Fibroblast of pulmonary artery (primary cell): ENCODE measurements at regions not wholly inside any gene's neighbourhood (a gene's known extent, or its start where the extent isn't known, plus 50 kb on each side); places are given as distances from the start of the nearest gene placed in this dataset.

Source experiments
- DNase-seq: peaks from one replicate; pipeline ENCODE4 v3.0.0-alpha.2; 2010; ENCODE audit warnings: low read depth
- H3K4me3 ChIP-seq: replicated peaks from 2 replicates; pipeline ENCODE4 v1.5.1; 2011; ENCODE audit warnings: low read depth, mild to moderate bottlenecking, control low read depth, low read length, moderate library complexity
- TF ChIP-seq, protein P1 (sequence below): IDR thresholded peaks from 2 replicates; pipeline ENCODE4 v1.5.1; 2011; ENCODE audit warnings: mild to moderate bottlenecking, control low read depth, low read length, inconsistent platforms; ENCODE audit errors: missing control alignments

DNA sequence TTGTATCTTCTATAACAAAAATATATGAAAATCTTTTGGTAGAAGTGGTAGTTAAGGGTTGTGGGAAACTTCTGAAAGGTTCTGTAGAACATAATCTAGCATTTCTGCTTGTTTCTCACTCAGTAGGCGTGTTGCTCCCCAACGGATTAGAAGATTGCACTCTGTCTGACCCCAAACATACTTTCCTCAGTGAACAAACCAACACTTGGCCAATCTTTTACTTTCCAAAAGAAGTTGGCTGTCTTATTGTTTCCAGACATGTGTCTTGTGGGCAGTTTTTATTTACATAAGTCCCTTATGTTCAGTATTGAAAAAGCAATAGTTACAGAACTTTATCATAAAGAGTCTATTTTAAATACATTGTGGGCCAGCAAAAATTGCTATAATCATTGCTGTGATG is 312.8 kb upstream of the EPHA5 start:
- peak; percentile 43 for DNase-seq
- H3K4me3 ChIP-seq = no peak overlapping the region
- TF ChIP-seq, protein P1, sequence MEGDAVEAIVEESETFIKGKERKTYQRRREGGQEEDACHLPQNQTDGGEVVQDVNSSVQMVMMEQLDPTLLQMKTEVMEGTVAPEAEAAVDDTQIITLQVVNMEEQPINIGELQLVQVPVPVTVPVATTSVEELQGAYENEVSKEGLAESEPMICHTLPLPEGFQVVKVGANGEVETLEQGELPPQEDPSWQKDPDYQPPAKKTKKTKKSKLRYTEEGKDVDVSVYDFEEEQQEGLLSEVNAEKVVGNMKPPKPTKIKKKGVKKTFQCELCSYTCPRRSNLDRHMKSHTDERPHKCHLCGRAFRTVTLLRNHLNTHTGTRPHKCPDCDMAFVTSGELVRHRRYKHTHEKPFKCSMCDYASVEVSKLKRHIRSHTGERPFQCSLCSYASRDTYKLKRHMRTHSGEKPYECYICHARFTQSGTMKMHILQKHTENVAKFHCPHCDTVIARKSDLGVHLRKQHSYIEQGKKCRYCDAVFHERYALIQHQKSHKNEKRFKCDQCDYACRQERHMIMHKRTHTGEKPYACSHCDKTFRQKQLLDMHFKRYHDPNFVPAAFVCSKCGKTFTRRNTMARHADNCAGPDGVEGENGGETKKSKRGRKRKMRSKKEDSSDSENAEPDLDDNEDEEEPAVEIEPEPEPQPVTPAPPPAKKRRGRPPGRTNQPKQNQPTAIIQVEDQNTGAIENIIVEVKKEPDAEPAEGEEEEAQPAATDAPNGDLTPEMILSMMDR = no peak

DNA sequence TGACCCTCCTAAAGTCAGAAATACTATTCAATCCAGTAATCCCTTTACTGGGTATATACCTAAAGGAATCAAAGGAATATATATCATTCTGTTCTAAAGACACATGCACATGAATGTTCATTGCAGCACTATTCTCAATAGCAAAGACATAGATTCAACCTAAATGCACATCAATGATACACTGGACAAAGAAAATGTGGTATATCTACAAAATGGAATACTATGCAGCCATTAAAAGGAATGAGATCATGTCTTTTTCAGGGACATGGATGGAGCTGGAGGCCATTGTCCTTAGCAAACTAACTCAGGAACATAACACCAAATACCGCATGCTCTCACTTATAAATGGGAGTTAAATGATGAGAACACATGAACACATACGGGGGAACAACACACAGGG is 306.0 kb upstream of the EPHA5 start:
- DNase-seq = no peak
- TF ChIP-seq, protein P1 = no peak
- H3K4me3 ChIP-seq = no peak overlapping the region

DNA sequence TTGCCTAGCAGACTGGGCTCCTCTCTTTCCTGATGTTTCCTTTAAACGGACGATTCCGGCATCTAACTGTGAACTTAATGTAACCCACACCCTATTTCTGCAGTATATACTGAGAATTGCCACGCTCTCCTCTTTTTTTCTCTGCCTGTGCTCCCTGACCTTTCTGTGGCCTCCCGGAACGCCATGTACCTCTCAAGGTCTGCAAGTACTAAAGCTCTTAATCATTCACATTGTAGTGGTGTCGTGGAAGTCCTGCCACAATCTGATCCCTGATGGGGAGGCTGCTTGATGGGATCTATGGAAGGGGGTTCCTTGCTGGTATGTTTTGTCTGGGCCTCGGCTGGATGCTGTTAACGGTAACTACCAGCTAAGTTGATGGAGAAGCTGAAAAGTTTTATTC is 302.9 kb upstream of the EPHA5 start:
- DNase-seq = no peak
- H3K4me3 ChIP-seq = no peak overlapping the region
- TF ChIP-seq, protein P1 = no peak

DNA sequence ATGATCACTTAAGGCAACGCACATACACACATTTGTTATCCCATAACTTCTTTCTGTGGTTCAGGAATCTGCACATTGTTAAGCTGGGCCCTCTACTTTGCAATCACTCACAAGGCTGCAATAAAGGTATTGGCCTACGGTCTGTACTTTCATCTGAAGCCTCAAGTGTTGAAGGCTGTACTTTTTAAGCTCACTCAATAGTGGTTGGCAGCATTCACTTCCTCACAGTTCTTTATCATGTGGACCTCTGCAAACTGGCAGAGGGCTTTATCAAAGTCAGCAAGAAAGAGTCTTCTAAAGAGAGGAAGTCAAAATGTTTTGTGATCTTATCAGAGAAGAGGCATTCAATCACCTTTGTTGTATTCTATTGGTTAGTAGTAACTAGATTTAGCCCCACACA is 301.4 kb upstream of the EPHA5 start:
- TF ChIP-seq, protein P1 = no peak
- no peak overlapping the region for H3K4me3 ChIP-seq
- DNase-seq = no peak

DNA sequence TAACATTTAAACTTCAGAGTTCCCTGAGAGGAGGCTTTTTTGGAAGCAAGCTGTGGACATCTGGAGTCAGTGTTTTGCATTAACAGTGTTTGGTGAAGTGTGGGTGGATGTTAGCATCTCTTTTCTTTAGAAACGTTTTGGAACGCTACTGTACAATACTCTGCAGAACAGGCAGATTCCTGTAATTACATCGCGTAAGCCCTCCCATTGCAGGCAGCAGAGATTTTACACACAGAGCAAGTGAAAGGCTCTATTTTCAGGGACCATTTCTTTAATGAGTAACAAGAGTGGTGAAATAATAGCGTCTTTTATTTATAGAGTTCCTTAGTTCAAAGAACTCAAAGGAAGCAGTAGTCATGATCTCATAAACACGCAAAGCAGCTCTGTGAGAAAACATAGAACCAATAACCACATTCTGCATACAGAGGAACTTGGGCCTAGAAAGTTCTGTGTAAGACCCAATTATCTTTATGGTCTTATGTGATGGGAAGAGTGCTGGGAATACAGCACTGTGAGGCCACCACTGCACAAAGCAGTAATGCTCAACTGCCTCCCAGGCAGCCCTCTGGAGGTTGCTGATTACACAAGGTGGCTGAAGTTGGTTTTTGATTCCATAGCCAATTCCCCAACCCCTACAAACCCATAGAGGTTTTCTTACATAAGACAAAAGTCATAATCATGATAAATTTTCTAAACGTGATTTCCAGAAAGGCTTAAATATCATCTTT is 298.7 kb upstream of the EPHA5 start:
- DNase-seq = peak; percentile 71

DNA sequence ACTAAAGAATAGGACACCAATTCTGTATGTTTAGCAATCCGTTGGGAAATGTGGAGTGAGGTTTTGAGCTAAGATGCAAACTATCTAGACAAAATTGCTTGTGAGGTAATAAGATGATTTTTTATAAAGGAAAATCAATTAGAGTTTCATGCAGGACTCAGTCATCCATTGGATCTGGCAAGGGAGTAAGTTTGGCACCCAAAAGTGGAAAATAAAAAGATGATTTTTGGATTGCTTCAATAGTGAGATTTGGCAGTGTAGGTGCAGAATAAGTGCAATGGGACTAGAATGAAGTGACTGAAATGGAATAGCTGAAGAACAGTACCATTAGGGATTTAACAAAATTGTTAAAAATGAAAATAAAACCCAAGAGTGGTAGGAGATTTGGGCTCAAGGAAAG is 290.5 kb upstream of the EPHA5 start:
- DNase-seq = no peak
- H3K4me3 ChIP-seq = no peak overlapping the region
- TF ChIP-seq, protein P1 = no peak

More for the DNA sequence above, 298.7 kb upstream of the EPHA5 start:
- no peak overlapping the region for H3K4me3 ChIP-seq
- TF ChIP-seq, protein P1 = no peak

DNA sequence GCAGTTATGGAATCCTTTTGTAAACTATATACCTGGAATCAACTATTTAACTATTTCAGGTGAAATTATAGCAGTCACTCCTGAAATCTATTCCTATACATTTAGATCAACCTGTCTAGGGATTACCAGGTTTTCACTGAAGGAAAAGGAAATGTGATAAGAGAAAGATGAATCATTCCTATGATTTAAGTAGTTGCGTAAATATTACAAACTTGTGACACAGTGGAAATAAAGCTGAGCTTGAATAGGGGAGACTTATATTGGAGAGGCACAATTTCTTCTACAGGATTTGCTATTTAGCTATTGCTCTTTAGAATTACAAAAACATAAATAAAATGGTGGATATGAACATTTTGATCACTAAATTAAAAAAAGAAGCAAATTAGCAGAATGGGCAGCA is 284.1 kb upstream of the EPHA5 start:
- TF ChIP-seq, protein P1 = no peak
- peak; percentile 45 for DNase-seq
- no peak overlapping the region for H3K4me3 ChIP-seq
